ENCODE measurements at regions not wholly inside any gene's neighbourhood (a gene's known extent, or its start where the extent isn't known, plus 50 kb on each side); places are given as distances from the start of the nearest gene placed in this dataset.

GRCh38 chr1:43054961-43055360, 96.3 kb upstream of the SLC2A1 start:
- Histone ChIP-seq H3K9me3 (ENCODE audit: low read depth) (no peaks in the 10 kb centered on the region), H3K27me3 (no peaks in the 10 kb centered on the region), H3K4me3 (no peak overlapping the region), H3K4me1 (ENCODE audit: insufficient read depth) (peaks cover 66% of the 10 kb centered on the region), H3K79me2 (no peaks in the 10 kb centered on the region), H3K27ac (no peak overlapping the region), H3K4me2 (no peak overlapping the region), H4K20me1 (ENCODE audit: insufficient read depth, poor library complexity, severe bottlenecking) (no peaks in the 10 kb centered on the region), H3K9me2 (replicated peaks; ENCODE audit: insufficient read depth) (no peaks in the 10 kb centered on the region), H2AFZ (no peak overlapping the region), H3K36me3 (replicated peaks; ENCODE audit: insufficient read depth, low read depth) (no peaks in the 10 kb centered on the region)
- DNase-seq (ENCODE audit: low spot score): no peak
- TF ChIP-seq EZH2phosphoT487 (IDR thresholded peaks at IDR 0.05; ENCODE audit: low read depth, severe bottlenecking, unreplicated experiment) (no peak), CTCF (IDR thresholded peaks at IDR 0.05; ENCODE audit: poor library complexity) (no peak), EZH2 (IDR thresholded peaks at IDR 0.05; ENCODE audit: borderline replicate concordance) (no peak)
- WGBS (ENCODE audit: low lambda C conversion rate, missing lambda C conversion rate): 88% methylated on average over 2 of the region's 2 CpGs

GRCh38 chr1:43052786-43053439, 94.2 kb upstream of the SLC2A1 start:
- H3K27ac ChIP-seq: peak overlapping the region; percentile 84
- no peak overlapping the region for H2AFZ ChIP-seq
- no peaks in the 10 kb centered on the region for H3K9me3 ChIP-seq (ENCODE audit: low read depth)
- peak overlapping the region; percentile 30 for H3K4me2 ChIP-seq
- no peaks in the 10 kb centered on the region for H3K27me3 ChIP-seq
- no peaks in the 10 kb centered on the region for H4K20me1 ChIP-seq (ENCODE audit: insufficient read depth, poor library complexity, severe bottlenecking)
- WGBS (ENCODE audit: low lambda C conversion rate, missing lambda C conversion rate): 19% methylated on average over 2 of the region's 2 CpGs
- TF ChIP-seq EZH2 (IDR thresholded peaks at IDR 0.05; ENCODE audit: borderline replicate concordance): no peak
- no peak for TF ChIP-seq EZH2phosphoT487 (IDR thresholded peaks at IDR 0.05; ENCODE audit: low read depth, severe bottlenecking, unreplicated experiment)
- H3K4me3 ChIP-seq: no peak overlapping the region
- DNase-seq (ENCODE audit: low spot score): no peak
- no peaks in the 10 kb centered on the region for H3K79me2 ChIP-seq
- H3K4me1 ChIP-seq (ENCODE audit: insufficient read depth): peaks cover 59% of the 10 kb centered on the region
- no peaks in the 10 kb centered on the region for H3K36me3 ChIP-seq (replicated peaks; ENCODE audit: insufficient read depth, low read depth)
- no peaks in the 10 kb centered on the region for H3K9me2 ChIP-seq (replicated peaks; ENCODE audit: insufficient read depth)

- no peaks in the 10 kb centered on the region for H3K36me3 ChIP-seq (replicated peaks; ENCODE audit: insufficient read depth, low read depth)
- no peaks in the 10 kb centered on the region for H3K79me2 ChIP-seq
- H3K27me3 ChIP-seq: no peaks in the 10 kb centered on the region
- H3K9me3 ChIP-seq (ENCODE audit: low read depth): no peaks in the 10 kb centered on the region
- TF ChIP-seq EZH2 (IDR thresholded peaks at IDR 0.05; ENCODE audit: borderline replicate concordance) (no peak), EZH2phosphoT487 (IDR thresholded peaks at IDR 0.05; ENCODE audit: low read depth, severe bottlenecking, unreplicated experiment) (no peak), CTCF (IDR thresholded peaks at IDR 0.05; ENCODE audit: poor library complexity) (no peak)
- H3K4me2 ChIP-seq: peak overlapping the region; percentile 30
- no peaks in the 10 kb centered on the region for H3K9me2 ChIP-seq (replicated peaks; ENCODE audit: insufficient read depth)
- DNase-seq (ENCODE audit: low spot score): no peak
- peaks cover 53% of the 10 kb centered on the region for H3K4me1 ChIP-seq (ENCODE audit: insufficient read depth)
- no peak overlapping the region for H3K4me3 ChIP-seq
- H3K27ac ChIP-seq: peak overlapping the region; percentile 84
- WGBS (ENCODE audit: low lambda C conversion rate, missing lambda C conversion rate): 89% methylated on average over 1 of the region's 1 CpG
- H2AFZ ChIP-seq: no peak overlapping the region
- H4K20me1 ChIP-seq (ENCODE audit: insufficient read depth, poor library complexity, severe bottlenecking): no peaks in the 10 kb centered on the region
Measured at GRCh38 chr1:43052322-43052721, 93.7 kb upstream of the SLC2A1 start.

GRCh38 chr1:43049481-43049880, 90.8 kb upstream of the SLC2A1 start:
- H3K36me3 ChIP-seq (replicated peaks; ENCODE audit: insufficient read depth, low read depth): no peaks in the 10 kb centered on the region
- no peak overlapping the region for H3K4me3 ChIP-seq
- H3K79me2 ChIP-seq: no peaks in the 10 kb centered on the region
- 24% methylated on average over 2 of the region's 2 CpGs for WGBS (ENCODE audit: low lambda C conversion rate, missing lambda C conversion rate)
- TF ChIP-seq EZH2 (IDR thresholded peaks at IDR 0.05; ENCODE audit: borderline replicate concordance): no peak
- no peak for TF ChIP-seq EZH2phosphoT487 (IDR thresholded peaks at IDR 0.05; ENCODE audit: low read depth, severe bottlenecking, unreplicated experiment)
- TF ChIP-seq CTCF (IDR thresholded peaks at IDR 0.05; ENCODE audit: poor library complexity): no peak
- H3K9me3 ChIP-seq (ENCODE audit: low read depth): no peaks in the 10 kb centered on the region
- H4K20me1 ChIP-seq (ENCODE audit: insufficient read depth, poor library complexity, severe bottlenecking): no peaks in the 10 kb centered on the region
- DNase-seq (ENCODE audit: low spot score): peak; percentile 39
- H2AFZ ChIP-seq: no peak overlapping the region
- no peaks in the 10 kb centered on the region for H3K9me2 ChIP-seq (replicated peaks; ENCODE audit: insufficient read depth)
- no peaks in the 10 kb centered on the region for H3K27me3 ChIP-seq
- H3K27ac ChIP-seq: no peak overlapping the region
- no peak overlapping the region for H3K4me2 ChIP-seq
- peaks cover 42% of the 10 kb centered on the region for H3K4me1 ChIP-seq (ENCODE audit: insufficient read depth)
